Renal cortical epithelial cell (primary cell): ENCODE measurements at regions not wholly inside any gene's neighbourhood (a gene's known extent, or its start where the extent isn't known, plus 50 kb on each side); places are given as distances from the start of the nearest gene placed in this dataset.

ENCODE experiments used
- DNase-seq: peaks from one replicate; pipeline ENCODE4 v3.0.0-alpha.2; 2011; ENCODE audit warnings: low read depth

GRCh38 chr5:103927739-103928138 is 365.1 kb upstream of the NUDT12 start:
- no peak for DNase-seq

DNA sequence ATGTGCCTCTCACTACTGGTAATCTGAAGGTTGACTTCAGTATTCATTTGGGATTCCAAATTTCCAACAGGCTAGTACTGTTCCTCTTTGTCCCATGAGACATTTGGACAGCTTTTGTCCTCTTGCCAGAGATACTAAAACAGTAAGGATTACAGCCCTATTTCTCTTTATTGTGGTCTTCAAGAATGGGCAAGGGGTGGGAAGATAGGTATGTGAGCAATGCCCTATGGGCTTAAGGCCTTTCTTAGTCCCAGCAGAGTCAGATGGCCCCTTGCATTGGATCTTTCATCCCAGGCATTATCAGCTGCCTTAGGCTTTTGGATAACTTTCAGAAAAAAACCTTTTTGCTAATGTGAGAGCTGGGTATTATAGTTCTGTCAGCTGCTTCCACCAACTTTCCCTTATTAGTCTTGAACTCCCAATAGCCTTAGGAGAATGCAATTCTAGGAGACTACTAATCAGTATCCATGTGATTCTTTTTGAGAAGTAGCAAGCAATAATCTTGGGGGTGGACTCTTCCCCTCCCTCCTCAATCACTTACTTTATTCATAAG is 361.1 kb upstream of the NUDT12 start:
- no peak for DNase-seq

DNA sequence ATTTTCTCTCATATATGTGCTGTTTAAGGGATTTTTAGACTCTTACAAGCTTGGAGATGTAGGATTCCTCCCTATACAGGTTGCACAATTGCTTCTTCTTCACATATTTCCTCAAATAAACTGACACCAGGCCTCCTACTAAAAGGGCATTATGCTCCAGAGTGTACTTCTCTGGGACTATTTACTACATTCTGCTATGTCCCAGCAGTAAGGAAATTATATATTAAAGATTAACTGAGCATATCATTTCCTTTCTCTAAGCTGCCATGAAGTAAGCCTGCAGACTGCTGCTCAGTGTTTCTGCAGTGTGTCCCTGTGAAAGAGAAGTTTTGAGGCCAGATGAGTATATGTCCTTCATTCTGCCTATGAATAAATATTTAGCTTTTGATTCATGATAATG is 356.9 kb upstream of the NUDT12 start:
- peak; percentile 51 for DNase-seq

GRCh38 chr5:103918668-103919367 is 356.2 kb upstream of the NUDT12 start:
- DNase-seq = peak; percentile 79

DNA sequence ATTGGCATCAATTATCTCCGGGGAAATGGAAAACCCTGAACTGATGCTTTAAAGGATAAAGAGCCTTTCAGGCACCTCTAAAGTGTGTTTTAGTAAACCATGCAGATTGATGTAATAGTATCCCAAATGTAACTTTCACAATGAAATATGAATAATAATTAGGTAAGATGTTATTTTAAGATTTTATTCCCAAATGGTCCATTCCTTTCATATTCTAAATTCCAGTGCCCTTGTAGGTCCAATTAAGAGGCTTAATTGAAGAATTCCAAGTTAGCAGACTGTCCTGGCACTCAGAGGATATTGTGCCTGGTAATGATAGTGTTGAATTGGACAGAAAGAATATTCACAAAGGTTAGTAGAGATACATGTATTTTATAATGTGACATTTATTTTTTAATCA is 352.5 kb upstream of the NUDT12 start:
- DNase-seq = no peak

DNA sequence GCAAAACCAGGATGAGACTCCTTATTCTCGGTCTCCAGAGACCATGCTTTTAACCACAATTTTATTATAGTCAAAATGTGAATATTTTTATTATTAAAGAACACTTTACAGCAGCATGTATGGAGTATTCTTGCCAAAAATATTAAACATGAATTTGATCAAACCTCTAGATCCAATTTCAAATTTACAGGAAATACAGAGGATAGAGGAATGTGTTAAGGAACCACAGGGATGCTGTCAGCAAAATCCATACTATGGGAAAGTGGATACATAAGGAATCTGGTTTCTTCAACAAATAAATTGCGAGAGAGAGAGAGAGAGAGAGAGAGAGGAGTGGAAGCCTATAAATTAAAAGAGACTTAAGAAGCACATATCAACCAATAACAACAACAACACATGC is 348.2 kb upstream of the NUDT12 start:
- no peak for DNase-seq

DNA sequence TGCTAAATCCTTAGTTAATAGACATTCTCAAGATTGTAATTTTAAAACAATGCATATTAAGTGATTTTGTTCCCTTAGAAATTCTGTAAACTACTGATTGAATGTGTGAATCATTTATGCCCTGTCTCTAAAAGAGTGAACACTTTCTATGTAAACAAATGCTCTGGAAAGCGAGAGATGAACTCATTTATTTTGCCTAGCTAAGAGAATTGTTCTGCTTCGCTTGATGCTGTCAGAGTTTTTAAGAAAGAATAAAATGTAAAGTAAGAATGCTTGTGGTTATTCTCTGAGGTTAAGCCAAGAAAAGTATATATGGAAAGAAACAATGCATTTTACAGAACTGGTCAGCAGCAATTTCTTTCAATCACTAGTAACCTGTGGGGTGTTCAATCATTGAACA is 347.4 kb upstream of the NUDT12 start:
- no peak for DNase-seq

DNA sequence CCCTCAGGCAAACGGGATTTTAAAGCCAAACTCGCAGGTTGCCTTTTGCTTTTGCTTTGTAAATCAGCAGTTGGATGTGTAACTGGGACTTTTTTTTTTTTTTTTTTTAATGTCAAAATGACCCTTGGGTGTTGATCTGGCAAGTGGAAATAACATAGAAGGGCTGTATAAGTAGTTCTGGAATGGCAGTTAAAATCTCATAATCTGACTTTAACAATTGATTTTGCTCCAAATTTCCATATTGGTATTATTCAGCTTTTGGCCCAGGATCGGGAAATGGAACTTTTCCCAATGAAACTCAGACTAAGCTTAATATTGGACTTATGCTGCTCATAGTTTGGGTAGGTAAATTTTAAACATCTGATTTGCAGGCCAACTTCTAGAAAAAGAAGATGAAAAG is 346.8 kb upstream of the NUDT12 start:
- no peak for DNase-seq

DNA sequence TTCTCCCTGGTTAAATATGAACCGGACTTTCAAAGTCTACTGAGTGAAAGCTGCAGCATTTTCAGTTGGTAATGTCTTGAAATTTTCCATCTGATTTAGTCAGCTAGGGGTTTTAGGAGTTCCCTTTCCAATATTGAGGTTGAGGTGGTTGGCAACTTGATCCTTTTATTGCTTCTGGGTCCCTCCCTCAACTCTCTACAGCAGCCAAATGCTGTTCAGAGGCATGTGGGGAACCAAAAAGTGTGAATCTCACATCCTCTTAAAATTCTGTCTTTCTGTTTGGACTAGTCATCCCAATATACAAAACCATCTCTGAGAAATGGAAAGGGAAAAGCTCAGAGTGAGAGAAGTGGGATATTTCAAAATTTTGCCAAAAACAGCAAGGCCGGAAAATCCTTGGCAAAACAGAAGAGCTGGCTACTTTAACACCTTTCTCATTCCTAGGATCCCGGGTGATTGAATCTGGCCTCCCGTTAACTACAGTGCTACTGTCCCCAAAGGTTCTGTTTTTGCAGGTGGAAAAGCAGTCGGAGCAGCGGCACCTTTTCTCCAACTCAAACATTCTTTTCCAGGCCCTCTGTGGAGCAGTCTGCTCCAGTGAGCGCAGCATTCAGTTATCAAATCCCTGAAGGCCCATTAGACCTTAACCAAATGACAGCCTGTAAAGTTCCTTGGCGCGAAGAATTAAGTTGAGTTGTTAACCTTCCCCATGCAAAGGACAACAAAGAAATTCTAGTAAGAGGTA is 345.9 kb upstream of the NUDT12 start:
- no peak for DNase-seq

DNA sequence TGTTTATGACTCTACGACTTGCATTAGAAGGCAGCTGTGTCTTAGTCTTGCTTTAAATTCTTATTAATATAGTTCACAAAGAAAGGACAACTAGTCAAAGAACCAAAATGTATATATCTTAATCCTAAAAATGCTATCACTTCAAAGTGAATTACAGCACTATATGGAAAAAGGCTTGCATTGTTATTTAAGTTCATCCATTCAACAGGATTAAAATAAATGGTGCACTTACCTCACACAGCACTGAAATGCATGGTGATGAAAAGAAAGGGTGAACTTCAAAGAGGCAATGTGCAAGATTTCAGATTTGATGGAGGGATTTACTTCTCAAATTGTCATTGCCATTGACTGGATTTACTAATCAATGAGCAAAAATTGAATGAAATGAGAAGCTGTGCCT is 344.4 kb upstream of the NUDT12 start:
- DNase-seq = no peak

- no peak for DNase-seq
Observed at GRCh38 chr5:103904651-103905050, 342.1 kb upstream of the NUDT12 start.

DNA sequence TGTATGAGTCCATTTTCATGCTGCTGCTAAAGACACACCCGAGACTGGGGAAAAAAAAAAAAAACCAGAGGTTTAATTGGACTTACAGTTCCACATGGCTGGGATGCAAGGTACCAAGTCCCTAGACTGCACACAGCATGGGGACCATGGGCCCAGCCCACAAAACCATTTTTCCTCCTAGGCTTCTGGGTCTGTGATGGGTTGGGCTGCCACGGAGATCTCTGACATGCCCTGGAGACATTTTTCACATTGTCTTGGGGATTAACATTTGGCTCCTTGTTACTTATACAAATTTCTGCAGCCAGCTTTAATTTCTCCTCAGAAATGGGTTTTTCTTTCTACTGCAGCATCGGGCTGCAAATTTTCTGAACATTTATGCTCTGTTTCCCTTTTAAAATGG is 340.3 kb upstream of the NUDT12 start:
- no peak for DNase-seq

DNA sequence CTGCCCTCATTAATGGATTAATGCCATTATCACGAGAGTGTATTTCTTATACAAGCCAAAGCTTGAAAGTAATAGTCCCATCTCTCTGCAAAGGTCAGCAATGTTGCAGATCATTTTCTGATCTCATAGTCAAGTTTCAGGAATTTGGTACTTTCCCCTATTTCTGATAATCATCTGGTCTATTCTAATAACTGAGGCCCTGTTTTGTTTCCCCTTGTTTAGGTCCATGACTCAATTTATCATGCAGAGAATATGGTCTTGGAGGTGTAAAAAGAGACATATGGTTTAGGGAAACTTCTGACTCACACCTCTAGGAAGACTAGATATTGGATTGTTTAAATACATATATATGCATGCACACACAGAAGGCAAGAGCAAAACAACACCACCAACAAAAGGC is 339.3 kb upstream of the NUDT12 start:
- no peak for DNase-seq

DNA sequence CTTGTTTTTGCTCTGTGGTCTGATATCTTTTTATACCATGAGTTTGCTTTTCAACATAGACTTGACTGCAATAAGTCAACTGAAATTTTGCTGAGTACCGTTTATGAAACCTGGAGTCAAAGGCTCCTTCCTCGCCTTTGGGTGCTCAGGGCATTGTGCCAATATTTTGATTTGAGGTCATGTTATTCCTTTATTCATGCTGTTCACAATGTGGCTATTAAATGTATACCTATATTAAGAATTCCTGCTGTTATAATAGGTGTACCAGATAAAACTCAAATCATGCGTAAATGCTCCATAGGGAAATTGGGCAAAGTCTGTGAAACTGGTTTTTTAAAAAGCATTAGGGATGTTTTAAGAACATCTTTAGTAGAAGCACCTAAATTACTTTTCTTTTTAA is 334.0 kb upstream of the NUDT12 start:
- no peak for DNase-seq

DNA sequence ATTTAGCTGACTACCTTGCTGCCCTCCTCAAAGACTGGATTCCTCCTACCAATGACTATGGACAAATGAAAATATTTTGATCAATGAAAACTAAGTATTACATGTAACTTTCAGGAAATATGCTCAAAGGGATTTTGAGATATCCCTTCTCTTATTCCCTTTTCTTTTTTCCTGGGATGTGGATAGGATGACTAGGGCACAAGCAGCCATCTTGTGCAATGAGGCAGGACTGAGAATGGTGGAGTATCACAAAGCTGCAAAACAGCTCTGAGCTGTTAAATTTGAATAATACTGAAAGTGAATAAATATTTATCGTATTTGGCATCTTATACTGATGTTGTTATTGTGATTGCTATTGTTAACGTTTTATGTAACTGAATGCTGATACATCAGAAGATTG is 333.1 kb upstream of the NUDT12 start:
- no peak for DNase-seq

DNA sequence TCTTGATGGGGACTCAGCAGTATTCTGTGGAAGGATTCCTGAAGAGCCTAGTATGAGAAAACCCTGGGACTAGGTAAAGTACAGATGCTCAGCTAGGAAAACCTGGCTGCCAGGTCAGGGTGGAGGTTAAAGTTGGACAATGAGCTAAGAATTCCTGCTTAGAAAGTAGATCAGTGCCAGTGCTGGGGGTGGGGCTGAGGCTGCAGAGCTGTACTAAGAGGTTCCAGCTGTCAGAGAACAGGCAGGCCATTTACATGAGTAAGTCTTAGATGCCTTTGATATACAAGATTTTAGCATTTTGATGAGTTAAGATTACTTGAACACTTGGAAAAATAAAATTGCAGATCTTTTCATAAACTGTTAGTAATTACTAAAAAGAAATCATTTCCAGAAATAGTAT is 332.3 kb upstream of the NUDT12 start:
- no peak for DNase-seq

DNA sequence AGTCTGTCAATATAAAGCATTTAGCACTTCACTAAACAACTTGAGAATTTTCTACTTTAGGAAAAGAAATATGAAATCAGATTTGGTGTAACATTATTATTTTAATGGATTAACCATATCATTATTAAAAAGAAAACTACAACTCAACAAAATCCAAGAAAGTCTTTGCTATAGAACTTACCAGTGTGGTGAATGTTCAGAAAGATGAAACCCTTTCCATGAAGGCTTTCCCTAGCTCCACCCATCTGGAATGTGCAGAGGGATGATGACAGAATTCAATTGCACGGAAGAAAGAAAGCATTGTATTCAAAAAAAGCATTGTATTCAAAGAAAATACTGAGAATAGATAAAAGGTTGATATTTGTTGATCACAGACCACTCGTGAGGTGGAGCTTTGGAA is 328.6 kb upstream of the NUDT12 start:
- DNase-seq = no peak

DNA sequence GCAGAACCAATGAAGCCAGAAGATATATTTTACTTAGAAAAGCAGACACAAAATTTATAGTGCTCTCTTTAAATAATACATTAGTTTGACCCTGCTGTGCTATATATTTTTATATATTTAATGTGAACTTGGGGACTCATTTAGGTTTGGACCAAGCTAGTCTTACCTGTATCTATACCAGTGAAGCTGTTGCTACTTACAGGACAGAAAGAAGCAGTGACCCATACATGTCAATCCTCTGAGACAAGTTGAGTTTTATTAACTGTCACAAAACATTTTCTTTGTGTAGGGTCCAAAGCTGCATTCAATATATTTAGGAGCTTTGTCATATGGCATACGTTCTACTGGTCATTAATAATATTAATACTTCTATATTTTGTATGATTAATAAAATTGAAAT is 327.7 kb upstream of the NUDT12 start:
- DNase-seq = no peak

DNA sequence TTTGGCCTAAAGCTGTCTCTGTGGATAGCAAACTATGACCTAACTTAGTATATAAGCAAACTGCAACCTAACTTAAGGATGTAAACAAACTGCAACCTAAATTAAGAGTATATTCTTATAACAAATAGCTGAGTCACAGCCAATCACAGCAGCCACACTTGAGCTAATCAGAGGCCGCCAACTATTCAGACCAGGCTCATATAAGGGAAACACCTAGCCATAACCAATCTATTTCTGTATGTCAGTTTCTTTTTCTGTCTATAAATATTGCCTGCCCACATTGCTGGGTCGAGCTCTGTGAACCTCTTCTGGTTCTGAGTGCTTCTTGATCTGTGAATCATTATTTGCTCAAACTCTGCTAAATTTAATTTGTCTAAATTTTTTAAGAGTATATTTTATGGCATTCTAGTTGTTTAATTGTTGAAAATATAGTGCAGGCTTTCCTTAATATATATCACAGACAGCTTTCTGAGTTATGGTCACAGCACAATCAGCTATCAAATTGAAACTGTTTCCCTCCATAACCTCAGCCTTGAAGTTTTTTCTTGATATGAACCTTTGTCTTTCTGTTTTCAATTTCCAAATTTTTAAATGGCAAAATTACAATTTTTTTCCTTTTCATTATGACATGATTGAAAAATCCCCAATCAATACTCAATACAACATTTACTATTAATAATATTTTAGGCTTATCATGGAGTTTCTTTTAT is 327.1 kb upstream of the NUDT12 start:
- no peak for DNase-seq

- no peak for DNase-seq
Observed at GRCh38 chr5:103886826-103887225, 324.2 kb upstream of the NUDT12 start.

DNA sequence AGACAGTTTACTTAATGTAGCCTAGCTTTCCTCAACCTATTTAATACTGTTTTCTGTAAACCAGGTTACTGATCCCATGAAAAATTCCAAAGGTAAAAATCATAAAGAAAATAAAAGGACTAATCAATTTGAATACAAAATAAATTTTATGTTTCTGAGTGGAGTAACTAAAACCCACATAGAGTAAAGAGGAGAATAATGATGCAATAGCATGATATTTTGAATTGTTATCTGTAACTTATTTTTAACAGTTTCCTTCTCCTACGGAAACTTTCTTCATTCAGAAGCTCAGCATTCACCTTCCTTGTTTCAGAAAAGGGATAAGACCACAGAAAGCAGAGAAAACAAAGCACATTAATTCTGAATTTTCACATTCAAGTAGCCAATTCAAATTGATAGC is 320.6 kb upstream of the NUDT12 start:
- DNase-seq = no peak

- no peak for DNase-seq
Observed at GRCh38 chr5:103881560-103881959, 319.0 kb upstream of the NUDT12 start.
